NB4 (cell line): ENCODE measurements at regions not wholly inside any gene's neighbourhood (a gene's known extent, or its start where the extent isn't known, plus 50 kb on each side); places are given as distances from the start of the nearest gene placed in this dataset.

ENCODE experiments used
- DNase-seq: peaks from one replicate; pipeline ENCODE4 v3.0.0; 2010; ENCODE audit warnings: low read depth
- H3K4me3 ChIP-seq: one replicate; pipeline ENCODE4 v1.5.1; 2011; ENCODE audit warnings: mild to moderate bottlenecking, low read depth, low read length, moderate library complexity
- MYC ChIP-seq: IDR thresholded peaks from 2 replicates; pipeline ENCODE4 v1.6.1; 2011; ENCODE audit warnings: low read depth, low read length
- POLR2A ChIP-seq: IDR thresholded peaks from 2 replicates; pipeline ENCODE4 v1.6.1; 2011; ENCODE audit warnings: mild to moderate bottlenecking; ENCODE audit not compliant: insufficient read length; ENCODE audit errors: extremely low read depth
- TF ChIP-seq, protein P1 (sequence below): IDR thresholded peaks from one replicate; pipeline ENCODE4 v1.5.1; 2012; ENCODE audit warnings: low read depth, low read length
- TF ChIP-seq, protein P2 (sequence below): IDR thresholded peaks from 2 replicates; pipeline ENCODE4 v1.6.1; 2011; ENCODE audit warnings: low read depth, low read length

DNA sequence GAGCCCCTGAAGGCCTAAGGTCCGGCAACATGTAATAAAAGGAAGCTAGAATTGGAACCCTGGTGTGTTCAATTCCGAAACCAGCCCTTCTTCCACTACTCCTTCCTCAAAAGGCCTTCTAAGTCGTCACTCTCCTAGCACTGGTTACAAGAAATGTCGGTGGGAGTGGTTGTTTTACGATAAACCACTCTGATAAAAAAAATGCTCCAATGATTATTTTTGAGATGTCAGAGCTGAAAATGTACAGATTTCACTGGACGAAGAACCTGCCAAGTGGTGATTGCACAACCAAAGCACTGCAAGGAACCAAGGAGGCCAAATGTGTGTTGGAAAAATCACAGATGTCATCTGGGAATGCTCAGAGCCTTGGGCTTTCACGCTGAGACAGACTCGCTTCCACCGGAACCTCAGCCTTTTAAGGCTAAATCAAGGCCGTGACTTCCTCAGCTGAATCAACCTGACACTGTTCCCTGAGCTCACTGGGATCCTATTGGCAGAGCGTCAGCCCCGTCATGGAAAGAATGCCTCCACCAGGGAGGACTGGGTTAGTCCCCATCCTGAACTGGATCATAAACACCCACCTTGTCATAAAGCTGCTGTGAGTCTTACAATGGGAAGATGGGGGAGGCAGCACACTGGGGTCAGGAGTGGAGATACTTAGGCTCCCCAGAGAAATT, 108.1 kb upstream of the THBS1 start:
- TF ChIP-seq MYC = no peak
- TF ChIP-seq, protein P1, sequence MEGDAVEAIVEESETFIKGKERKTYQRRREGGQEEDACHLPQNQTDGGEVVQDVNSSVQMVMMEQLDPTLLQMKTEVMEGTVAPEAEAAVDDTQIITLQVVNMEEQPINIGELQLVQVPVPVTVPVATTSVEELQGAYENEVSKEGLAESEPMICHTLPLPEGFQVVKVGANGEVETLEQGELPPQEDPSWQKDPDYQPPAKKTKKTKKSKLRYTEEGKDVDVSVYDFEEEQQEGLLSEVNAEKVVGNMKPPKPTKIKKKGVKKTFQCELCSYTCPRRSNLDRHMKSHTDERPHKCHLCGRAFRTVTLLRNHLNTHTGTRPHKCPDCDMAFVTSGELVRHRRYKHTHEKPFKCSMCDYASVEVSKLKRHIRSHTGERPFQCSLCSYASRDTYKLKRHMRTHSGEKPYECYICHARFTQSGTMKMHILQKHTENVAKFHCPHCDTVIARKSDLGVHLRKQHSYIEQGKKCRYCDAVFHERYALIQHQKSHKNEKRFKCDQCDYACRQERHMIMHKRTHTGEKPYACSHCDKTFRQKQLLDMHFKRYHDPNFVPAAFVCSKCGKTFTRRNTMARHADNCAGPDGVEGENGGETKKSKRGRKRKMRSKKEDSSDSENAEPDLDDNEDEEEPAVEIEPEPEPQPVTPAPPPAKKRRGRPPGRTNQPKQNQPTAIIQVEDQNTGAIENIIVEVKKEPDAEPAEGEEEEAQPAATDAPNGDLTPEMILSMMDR = no peak
- TF ChIP-seq, protein P2, sequence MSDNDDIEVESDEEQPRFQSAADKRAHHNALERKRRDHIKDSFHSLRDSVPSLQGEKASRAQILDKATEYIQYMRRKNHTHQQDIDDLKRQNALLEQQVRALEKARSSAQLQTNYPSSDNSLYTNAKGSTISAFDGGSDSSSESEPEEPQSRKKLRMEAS = no peak
- no peak for TF ChIP-seq POLR2A
- no peak overlapping the region for H3K4me3 ChIP-seq
- no peak for DNase-seq

DNA sequence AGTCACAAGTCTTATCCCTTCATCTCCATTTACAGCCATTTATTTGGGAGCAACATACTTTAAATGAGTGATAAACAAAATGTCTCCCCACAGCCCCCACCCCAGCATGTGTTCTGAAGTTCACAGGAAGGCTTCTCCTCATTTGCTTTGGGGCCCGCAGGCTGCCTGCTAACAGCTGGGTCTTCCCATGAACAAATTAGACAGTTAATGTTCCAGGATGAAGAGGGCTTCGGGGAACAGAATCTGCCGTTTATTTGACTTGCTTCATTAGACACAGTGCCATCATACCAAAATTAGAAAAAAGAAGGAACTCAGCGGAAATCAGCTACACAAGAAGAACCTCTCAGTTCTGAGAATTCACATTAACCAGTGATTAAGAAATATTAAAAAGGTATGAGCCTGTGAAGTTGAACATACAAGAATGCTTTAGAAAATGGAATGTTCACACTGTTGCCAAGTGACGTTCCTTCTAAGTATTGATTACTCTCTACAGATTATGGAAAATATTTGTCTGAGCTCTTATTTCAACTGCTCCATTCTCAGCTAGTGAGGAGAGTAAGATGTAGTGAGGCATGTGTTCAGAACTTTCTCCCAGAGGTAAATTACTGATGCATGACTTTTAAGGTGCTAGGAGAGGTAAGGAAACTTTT, 107.5 kb upstream of the THBS1 start:
- no peak for TF ChIP-seq MYC
- TF ChIP-seq, protein P2 = no peak
- no peak for TF ChIP-seq POLR2A
- TF ChIP-seq, protein P1 = no peak

DNA sequence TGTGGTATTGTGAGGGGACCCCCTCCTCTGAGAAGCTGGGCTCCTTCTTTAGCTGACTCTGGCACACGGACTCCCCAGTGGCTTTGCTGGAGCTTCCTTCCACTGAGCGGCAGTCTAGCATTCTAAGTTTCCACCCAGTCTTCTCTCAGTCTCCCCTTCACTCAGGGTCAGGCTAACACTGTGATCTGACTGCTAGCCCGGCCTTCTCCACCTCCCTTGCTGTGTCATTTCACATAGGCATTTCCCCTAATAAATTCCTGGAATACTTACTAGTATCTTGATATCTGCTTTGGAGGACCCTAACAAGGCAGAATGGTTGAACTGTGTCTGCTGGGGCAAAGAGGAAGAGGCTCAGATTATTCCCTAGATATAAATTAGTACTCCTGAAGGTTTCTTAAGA, 106.2 kb upstream of the THBS1 start:
- no peak overlapping the region for H3K4me3 ChIP-seq
- TF ChIP-seq, protein P1 = no peak
- TF ChIP-seq POLR2A (no peak), MYC (no peak)
- TF ChIP-seq, protein P2 = no peak
- no peak for DNase-seq

More for the DNA sequence above, 107.5 kb upstream of the THBS1 start:
- no peak for DNase-seq
- no peak overlapping the region for H3K4me3 ChIP-seq

DNA sequence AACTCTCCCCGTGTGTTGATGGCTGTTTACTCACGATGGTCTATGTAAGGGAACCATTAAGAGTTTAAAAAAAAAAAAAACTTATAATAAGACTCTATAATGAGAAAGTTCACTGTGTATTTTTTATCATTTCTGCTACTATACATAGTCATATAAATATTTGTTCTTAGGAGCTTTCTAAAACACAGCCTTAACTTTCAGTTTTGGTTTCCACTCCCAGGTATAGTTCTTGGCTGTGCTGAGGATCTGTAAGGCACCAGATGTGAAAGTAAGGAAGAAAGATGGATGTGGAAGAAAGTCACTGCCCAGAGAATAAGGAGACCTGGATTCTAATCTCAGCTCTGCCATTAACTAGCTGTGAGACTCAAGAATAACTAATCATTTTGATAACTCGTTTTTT, 101.9 kb upstream of the THBS1 start:
- no peak overlapping the region for H3K4me3 ChIP-seq
- no peak for DNase-seq

DNA sequence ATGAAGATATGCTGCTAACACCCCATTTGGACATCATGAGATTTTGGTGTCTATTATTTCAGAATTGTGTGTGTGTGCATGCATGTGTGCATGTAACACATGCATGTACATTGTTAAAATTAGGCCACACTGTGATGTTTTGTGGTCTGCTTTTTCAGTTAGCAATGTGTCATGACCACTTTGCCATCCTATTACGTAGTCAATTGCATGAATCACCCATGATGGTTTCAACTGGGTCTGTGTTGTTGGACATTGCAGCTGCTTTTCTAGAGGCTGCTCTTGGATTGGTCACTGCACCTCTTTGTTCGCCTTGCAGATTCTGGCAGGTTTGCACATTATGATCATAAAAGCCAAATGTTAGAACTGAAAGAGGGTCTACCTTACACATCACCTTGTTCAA, 101.0 kb upstream of the THBS1 start:
- TF ChIP-seq, protein P1 = no peak
- no peak overlapping the region for H3K4me3 ChIP-seq
- DNase-seq = peak; percentile 44

More for the DNA sequence above, 101.9 kb upstream of the THBS1 start:
- TF ChIP-seq MYC = no peak
- TF ChIP-seq POLR2A = no peak
- TF ChIP-seq, protein P1 = no peak
- TF ChIP-seq, protein P2 = no peak
